Ishikawa (cell line): ENCODE measurements at regions not wholly inside any gene's neighbourhood (a gene's known extent, or its start where the extent isn't known, plus 50 kb on each side); places are given as distances from the start of the nearest gene placed in this dataset.

Source experiments
- CEBPB ChIP-seq: IDR thresholded peaks from 2 replicates; pipeline ENCODE4 v1.6.1; 2012
- CREB1 ChIP-seq: IDR thresholded peaks from 2 replicates; pipeline ENCODE4 v1.6.1; 2012; ENCODE audit warnings: low read depth
- EGR1 ChIP-seq: IDR thresholded peaks from 2 replicates; pipeline ENCODE4 v1.6.1; 2012
- EP300 ChIP-seq: IDR thresholded peaks from 2 replicates; pipeline ENCODE4 v1.6.1; 2012; ENCODE audit warnings: borderline replicate concordance
- FOXM1 ChIP-seq: IDR thresholded peaks from 2 replicates; pipeline ENCODE4 v1.6.1; 2012; ENCODE audit warnings: low read depth, borderline replicate concordance
- NFIC ChIP-seq: IDR thresholded peaks from 2 replicates; pipeline ENCODE4 v1.6.1; 2012
- RAD21 ChIP-seq: IDR thresholded peaks from 2 replicates; pipeline ENCODE4 v1.6.1; 2012; ENCODE audit warnings: low read depth
- TAF1 ChIP-seq: IDR thresholded peaks from 2 replicates; pipeline ENCODE4 v1.6.1; 2012; ENCODE audit warnings: low read depth, mild to moderate bottlenecking
- TCF12 ChIP-seq: IDR thresholded peaks from 2 replicates; pipeline ENCODE4 v1.6.1; 2012; ENCODE audit warnings: low read depth
- TEAD4 ChIP-seq: IDR thresholded peaks from 2 replicates; pipeline ENCODE4 v1.6.1; 2012
- YY1 ChIP-seq: IDR thresholded peaks from 2 replicates; pipeline ENCODE4 v1.6.1; 2012; ENCODE audit warnings: low read depth
- ZBTB7A ChIP-seq: IDR thresholded peaks from 2 replicates; pipeline ENCODE4 v1.6.1; 2012; ENCODE audit warnings: low read depth
- TF ChIP-seq, protein P1 (sequence below): IDR thresholded peaks from 2 replicates; pipeline ENCODE4 v1.6.1; 2012
- TF ChIP-seq, protein P2 (sequence below): IDR thresholded peaks from 2 replicates; pipeline ENCODE4 v1.6.1; 2012
- TF ChIP-seq, protein P3 (sequence below): IDR thresholded peaks from 2 replicates; pipeline ENCODE4 v1.6.1; 2012; ENCODE audit warnings: low read depth, mild to moderate bottlenecking

DNA sequence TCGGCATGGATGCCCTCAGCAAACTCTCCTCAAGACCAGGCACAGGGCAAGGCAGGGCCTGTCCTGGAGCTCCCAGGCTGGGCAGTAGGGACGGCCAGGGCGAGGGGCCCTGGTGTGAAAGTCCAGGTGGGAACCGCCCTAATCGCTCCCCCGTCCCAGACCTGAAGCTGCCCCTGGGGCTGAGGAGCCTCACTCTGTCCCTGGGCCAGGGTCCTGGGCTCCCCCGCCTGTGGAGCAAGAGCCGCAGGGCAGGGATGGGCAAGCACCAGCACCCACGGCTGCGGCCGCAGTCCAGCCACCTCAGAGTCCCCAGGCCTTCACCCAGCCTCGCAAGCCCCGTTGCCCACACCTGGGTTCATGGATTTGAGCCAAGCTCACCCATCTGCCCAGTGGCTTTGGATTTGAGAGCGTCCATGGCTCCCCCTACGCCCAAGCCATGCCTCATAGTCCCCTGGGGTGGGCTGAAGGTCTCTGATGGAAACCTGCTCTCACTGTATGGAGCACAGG lies 102.4 kb upstream of the C14orf180 start:
- no peak for TF ChIP-seq ZBTB7A

DNA sequence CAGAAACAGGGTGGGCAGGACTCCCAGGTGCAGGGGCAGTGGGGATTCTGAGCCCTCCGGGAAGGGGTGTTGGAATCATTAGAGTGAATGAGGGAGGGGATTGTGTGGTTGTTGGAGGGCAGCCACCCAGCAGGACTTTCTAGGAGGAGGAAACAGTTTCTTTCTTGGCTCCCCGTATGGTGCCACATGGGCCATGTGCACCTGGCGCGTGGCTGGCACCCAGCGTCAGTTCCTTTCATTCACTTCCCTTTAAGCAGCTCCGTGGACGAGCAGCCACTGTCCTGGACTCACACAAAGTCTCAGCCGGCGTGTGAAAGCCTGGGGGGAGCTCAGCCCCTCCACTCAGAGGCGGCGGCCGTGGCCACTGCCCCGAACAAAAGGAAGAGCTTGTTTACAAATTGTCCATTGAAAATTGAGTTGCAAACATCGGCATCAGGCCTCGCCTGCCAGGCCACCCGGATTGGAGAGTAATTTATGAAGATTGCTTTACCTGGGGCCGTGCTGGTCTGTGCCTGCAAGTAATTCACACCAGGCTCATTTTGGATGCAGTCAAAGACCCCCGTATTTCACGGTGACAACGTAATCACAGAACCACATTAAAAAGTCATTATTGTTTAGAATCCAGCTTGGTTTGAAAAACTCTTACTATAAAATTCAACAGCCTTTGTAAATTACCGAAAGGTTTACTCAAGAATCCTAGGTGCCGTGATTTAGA lies 101.7 kb upstream of the C14orf180 start:
- TF ChIP-seq TCF12 (no peak), CEBPB (no peak), CREB1 (no peak), EP300 (no peak)
- TF ChIP-seq, protein P1, sequence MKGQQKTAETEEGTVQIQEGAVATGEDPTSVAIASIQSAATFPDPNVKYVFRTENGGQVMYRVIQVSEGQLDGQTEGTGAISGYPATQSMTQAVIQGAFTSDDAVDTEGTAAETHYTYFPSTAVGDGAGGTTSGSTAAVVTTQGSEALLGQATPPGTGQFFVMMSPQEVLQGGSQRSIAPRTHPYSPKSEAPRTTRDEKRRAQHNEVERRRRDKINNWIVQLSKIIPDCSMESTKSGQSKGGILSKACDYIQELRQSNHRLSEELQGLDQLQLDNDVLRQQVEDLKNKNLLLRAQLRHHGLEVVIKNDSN = no peak

DNA sequence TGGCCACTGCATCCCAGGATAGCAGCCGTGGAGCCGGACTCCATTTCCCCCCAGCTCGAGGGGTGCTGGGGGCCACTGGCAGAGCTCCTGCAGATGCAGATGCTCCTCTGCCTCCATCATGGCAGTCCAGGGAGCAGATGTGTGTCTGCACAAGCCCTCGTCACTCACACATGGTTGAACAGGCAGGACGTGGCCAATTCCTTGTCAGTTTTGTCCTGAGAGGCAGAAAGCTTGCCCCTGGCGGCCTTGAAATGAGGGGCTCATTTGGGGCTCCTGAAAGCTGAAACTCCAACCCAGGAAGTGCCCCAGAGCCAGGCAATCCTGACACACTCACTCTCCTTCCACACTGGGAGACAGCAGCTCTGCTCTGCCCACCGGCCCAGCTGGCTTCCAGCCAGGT lies 100.9 kb upstream of the C14orf180 start:
- no peak for TF ChIP-seq CEBPB
- TF ChIP-seq, protein P2, sequence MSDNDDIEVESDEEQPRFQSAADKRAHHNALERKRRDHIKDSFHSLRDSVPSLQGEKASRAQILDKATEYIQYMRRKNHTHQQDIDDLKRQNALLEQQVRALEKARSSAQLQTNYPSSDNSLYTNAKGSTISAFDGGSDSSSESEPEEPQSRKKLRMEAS = no peak
- TF ChIP-seq NFIC = no peak
- no peak for TF ChIP-seq EGR1
- TF ChIP-seq RAD21 = no peak
- TF ChIP-seq YY1 = no peak
- TF ChIP-seq TEAD4 = no peak
- no peak for TF ChIP-seq FOXM1
- no peak for TF ChIP-seq ZBTB7A
- TF ChIP-seq TCF12 = no peak
- no peak for TF ChIP-seq TAF1
- TF ChIP-seq, protein P3, sequence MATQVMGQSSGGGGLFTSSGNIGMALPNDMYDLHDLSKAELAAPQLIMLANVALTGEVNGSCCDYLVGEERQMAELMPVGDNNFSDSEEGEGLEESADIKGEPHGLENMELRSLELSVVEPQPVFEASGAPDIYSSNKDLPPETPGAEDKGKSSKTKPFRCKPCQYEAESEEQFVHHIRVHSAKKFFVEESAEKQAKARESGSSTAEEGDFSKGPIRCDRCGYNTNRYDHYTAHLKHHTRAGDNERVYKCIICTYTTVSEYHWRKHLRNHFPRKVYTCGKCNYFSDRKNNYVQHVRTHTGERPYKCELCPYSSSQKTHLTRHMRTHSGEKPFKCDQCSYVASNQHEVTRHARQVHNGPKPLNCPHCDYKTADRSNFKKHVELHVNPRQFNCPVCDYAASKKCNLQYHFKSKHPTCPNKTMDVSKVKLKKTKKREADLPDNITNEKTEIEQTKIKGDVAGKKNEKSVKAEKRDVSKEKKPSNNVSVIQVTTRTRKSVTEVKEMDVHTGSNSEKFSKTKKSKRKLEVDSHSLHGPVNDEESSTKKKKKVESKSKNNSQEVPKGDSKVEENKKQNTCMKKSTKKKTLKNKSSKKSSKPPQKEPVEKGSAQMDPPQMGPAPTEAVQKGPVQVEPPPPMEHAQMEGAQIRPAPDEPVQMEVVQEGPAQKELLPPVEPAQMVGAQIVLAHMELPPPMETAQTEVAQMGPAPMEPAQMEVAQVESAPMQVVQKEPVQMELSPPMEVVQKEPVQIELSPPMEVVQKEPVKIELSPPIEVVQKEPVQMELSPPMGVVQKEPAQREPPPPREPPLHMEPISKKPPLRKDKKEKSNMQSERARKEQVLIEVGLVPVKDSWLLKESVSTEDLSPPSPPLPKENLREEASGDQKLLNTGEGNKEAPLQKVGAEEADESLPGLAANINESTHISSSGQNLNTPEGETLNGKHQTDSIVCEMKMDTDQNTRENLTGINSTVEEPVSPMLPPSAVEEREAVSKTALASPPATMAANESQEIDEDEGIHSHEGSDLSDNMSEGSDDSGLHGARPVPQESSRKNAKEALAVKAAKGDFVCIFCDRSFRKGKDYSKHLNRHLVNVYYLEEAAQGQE = no peak
- no peak for TF ChIP-seq EP300
- no peak for TF ChIP-seq CREB1
- TF ChIP-seq, protein P1 = no peak

DNA sequence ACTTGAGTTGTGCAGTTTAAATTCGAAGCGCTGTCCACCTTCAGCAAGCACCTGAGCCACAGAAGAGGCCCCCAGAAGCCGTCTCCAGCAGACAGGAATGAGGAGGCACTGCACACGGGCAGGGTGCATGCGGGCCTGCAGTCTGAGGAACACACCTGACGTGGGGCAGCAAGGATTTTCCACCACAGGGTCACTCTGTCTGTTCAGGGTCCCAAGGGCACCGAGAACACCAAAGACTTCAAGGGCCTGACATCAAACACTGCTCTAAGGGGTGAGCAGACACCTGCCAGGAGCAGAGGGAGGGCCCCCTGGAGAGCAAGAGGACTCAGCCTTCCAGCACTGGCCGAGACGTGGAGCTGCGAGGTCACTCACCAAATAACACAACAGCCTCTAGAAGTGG lies 99.7 kb upstream of the C14orf180 start:
- no peak for TF ChIP-seq RAD21
- TF ChIP-seq CEBPB = no peak
- no peak for TF ChIP-seq EP300
- no peak for TF ChIP-seq TAF1
- no peak for TF ChIP-seq CREB1
- TF ChIP-seq ZBTB7A = no peak
- no peak for TF ChIP-seq FOXM1
- no peak for TF ChIP-seq TEAD4
- TF ChIP-seq, protein P1 = no peak
- TF ChIP-seq, protein P2 = no peak
- TF ChIP-seq, protein P3 = no peak

DNA sequence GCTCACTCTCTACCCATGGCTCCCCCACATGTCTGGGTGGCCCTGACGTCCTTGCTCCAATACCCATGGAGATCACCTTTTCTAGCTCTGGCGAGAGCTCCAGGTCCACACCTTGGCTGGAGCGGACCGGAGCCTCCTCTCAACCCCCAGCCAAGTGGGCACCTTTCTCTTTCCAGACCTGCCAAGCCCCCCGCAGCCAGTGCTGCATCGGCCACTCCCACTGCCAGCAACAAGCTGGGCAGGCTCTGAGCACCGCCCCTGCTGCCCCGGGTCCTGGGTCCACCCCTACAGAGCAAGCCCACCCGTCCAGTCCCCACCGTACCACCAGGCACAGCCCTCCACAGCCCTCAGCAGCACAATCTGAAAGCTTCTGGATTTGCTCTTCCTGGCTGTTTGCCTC lies 98.2 kb upstream of the C14orf180 start:
- TF ChIP-seq, protein P3 = no peak
- TF ChIP-seq YY1 = no peak
- no peak for TF ChIP-seq TEAD4
- no peak for TF ChIP-seq CREB1
- TF ChIP-seq NFIC = no peak
- TF ChIP-seq ZBTB7A = no peak
- TF ChIP-seq EGR1 = no peak
- no peak for TF ChIP-seq TCF12
- TF ChIP-seq, protein P2 = no peak
- TF ChIP-seq CEBPB = no peak
- TF ChIP-seq, protein P1 = no peak
- no peak for TF ChIP-seq TAF1
- TF ChIP-seq FOXM1 = no peak
- TF ChIP-seq RAD21 = no peak
- no peak for TF ChIP-seq EP300
